ENCODE measurements at regions not wholly inside any gene's neighbourhood (a gene's known extent, or its start where the extent isn't known, plus 50 kb on each side); places are given as distances from the start of the nearest gene placed in this dataset.
"Not testable (repeated sequence)": the region's sequence is repeated elsewhere in the genome, so short reads cannot be mapped to it uniquely, and the experiment has no call there.

DNA sequence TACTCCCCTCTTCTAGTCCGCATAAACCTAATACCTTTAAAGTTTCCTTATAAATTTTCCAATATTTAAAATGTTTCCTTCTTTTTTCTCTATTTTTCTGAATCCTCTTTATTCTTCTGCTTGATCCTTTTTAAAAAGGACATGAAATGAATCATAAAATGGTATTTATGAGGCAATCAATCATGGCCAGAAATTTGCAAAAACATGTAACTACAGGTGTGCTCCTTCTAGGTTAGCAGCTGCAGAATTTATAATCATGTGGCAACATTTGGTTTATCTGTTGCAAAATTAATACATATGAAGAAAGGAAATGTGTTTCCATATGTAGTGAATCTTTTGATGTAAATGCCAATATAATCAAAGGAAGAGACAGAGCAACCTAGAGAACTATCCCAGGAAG, 1008.5 kb downstream of the ANKRD7 start:
- H3K36me3 ChIP-seq = no peaks in the 10 kb centered on the region
- DNase-seq = no peak
- intact Hi-C loops (cut with micrococcal nuclease) = no loop called here
- H3K4me3 ChIP-seq = no peak overlapping the region
- TF ChIP-seq, protein P1, sequence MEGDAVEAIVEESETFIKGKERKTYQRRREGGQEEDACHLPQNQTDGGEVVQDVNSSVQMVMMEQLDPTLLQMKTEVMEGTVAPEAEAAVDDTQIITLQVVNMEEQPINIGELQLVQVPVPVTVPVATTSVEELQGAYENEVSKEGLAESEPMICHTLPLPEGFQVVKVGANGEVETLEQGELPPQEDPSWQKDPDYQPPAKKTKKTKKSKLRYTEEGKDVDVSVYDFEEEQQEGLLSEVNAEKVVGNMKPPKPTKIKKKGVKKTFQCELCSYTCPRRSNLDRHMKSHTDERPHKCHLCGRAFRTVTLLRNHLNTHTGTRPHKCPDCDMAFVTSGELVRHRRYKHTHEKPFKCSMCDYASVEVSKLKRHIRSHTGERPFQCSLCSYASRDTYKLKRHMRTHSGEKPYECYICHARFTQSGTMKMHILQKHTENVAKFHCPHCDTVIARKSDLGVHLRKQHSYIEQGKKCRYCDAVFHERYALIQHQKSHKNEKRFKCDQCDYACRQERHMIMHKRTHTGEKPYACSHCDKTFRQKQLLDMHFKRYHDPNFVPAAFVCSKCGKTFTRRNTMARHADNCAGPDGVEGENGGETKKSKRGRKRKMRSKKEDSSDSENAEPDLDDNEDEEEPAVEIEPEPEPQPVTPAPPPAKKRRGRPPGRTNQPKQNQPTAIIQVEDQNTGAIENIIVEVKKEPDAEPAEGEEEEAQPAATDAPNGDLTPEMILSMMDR (IDR thresholded peaks at IDR 0.05; ENCODE audit: borderline replicate concordance) = no peak
- H3K27ac ChIP-seq (replicated peaks) = no peak overlapping the region
- H3K27me3 ChIP-seq (ENCODE audit: low read depth) = no peaks in the 10 kb centered on the region
- H3K4me1 ChIP-seq = no peaks in the 10 kb centered on the region
- H3K9me3 ChIP-seq (replicated peaks) = no peaks in the 10 kb centered on the region

DNA sequence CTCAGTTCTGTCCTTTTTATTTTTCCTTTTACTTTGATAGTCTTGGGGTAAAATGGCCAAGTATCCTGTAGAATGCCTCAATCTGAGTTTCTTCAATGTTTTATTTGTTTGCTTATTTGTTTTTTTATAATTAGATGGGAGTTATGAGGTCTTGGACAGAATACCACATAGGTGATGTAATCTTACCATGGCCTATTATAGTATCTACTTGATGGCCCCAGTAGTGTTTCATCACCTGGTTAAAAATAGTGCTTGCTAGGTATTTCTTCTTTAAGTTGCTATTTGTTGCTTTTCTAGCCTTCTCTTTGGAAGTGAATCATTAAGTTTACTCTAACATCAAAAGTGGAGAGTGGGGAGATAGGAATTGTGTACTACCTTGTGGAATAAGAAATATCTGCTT, 1020.0 kb upstream of the KCND2 start:
- no peaks in the 10 kb centered on the region for H3K9me3 ChIP-seq (replicated peaks)
- H3K27ac ChIP-seq (replicated peaks) = no peak overlapping the region
- TF ChIP-seq, protein P1 (IDR thresholded peaks at IDR 0.05; ENCODE audit: borderline replicate concordance) = no peak

DNA sequence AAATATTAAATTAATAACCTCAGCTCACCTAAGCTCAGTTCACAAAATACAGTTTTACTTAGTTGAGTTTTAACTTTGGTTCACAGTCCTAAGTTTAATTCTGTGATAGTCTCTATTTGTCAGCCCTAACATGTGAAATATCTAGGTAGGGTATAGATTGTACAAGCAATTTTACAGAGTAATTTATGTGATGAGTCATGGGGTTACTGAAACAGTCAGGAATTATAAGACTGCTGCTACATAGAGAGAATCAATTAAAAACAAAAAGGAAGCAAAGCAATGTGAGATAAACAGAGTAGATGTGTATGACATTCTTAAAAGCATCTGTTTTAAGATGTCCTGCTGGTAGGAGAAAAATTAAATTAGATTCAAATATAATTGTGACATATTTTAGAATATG, 1018.2 kb upstream of the KCND2 start:
- TF ChIP-seq, protein P1 (IDR thresholded peaks at IDR 0.05; ENCODE audit: borderline replicate concordance) = no peak
- intact Hi-C loops (cut with micrococcal nuclease) = no loop called here

More for the DNA sequence above, 1020.0 kb upstream of the KCND2 start:
- H3K27me3 ChIP-seq (ENCODE audit: low read depth) = no peaks in the 10 kb centered on the region
- H3K4me3 ChIP-seq = no peak overlapping the region
- intact Hi-C loops (cut with micrococcal nuclease) = no loop called here
- no peaks in the 10 kb centered on the region for H3K36me3 ChIP-seq
- DNase-seq = no peak
- H3K4me1 ChIP-seq = no peaks in the 10 kb centered on the region

DNA sequence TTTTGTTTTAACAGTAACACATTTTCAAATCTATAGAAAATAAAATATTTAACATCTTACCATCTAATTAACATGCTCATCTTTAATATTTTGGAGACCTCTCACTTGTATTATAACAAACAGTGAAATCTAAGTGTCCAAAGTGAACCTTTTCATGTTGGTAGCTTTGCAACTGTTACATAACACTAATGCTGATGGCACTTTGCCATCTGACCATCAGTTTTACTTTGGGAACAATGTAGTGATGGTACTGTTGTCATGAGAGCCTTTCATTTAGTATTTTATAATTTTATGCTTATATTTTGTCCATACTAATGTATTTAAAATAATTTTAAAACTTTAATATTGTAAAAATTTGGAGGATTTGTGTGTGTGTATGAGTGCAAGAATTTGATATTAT, 1017.0 kb upstream of the KCND2 start:
- DNase-seq = no peak
- H3K36me3 ChIP-seq = no peaks in the 10 kb centered on the region
- no peaks in the 10 kb centered on the region for H3K27me3 ChIP-seq (ENCODE audit: low read depth)
- TF ChIP-seq, protein P1 (IDR thresholded peaks at IDR 0.05; ENCODE audit: borderline replicate concordance) = no peak
- intact Hi-C loops (cut with micrococcal nuclease) = no loop called here
- H3K9me3 ChIP-seq (replicated peaks) = no peaks in the 10 kb centered on the region
- no peaks in the 10 kb centered on the region for H3K4me1 ChIP-seq
- H3K27ac ChIP-seq (replicated peaks) = no peak overlapping the region
- H3K4me3 ChIP-seq = no peak overlapping the region

More for the DNA sequence above, 1018.2 kb upstream of the KCND2 start:
- no peaks in the 10 kb centered on the region for H3K9me3 ChIP-seq (replicated peaks)
- H3K36me3 ChIP-seq = no peaks in the 10 kb centered on the region
- no peaks in the 10 kb centered on the region for H3K27me3 ChIP-seq (ENCODE audit: low read depth)
- H3K4me3 ChIP-seq = no peak overlapping the region
- H3K4me1 ChIP-seq = no peaks in the 10 kb centered on the region
- no peak for DNase-seq
- H3K27ac ChIP-seq (replicated peaks) = no peak overlapping the region

DNA sequence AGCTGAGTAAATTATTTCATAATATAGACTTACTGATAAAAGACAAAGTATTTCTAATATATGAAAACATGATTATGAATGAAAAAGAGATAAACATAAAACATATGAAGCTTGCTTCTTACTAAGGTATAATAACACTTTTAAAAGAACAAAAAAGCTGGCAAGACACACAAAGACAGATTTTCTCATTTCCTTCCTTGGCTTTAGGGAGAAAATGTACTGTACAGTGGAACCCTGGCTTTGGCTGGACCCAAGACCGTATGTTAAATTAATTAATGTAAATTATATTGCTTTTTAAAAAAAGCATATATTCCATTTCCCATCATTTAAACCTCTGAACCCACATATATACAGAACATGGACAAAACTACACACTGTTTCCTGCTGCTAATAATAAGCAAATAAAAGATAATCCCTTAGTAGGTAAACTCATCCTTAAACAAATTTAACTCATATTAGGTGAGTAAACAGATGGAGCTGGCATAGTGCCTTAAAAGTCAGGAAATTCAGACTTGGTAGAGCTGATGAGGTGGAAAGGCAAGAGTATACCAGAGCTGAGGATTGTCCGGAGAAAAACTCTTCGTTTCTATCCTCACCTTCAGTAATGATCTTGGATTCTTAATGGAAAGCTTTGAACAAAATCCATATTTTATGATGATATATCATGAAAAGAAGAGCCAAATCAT, 1016.4 kb upstream of the KCND2 start:
- no peaks in the 10 kb centered on the region for H3K36me3 ChIP-seq
- no peak overlapping the region for H3K4me3 ChIP-seq
- no peaks in the 10 kb centered on the region for H3K4me1 ChIP-seq
- intact Hi-C loops (cut with micrococcal nuclease) = no loop called here
- H3K27ac ChIP-seq (replicated peaks) = no peak overlapping the region
- no peaks in the 10 kb centered on the region for H3K9me3 ChIP-seq (replicated peaks)
- DNase-seq = no peak
- TF ChIP-seq, protein P1 (IDR thresholded peaks at IDR 0.05; ENCODE audit: borderline replicate concordance) = no peak
- H3K27me3 ChIP-seq (ENCODE audit: low read depth) = no peaks in the 10 kb centered on the region

DNA sequence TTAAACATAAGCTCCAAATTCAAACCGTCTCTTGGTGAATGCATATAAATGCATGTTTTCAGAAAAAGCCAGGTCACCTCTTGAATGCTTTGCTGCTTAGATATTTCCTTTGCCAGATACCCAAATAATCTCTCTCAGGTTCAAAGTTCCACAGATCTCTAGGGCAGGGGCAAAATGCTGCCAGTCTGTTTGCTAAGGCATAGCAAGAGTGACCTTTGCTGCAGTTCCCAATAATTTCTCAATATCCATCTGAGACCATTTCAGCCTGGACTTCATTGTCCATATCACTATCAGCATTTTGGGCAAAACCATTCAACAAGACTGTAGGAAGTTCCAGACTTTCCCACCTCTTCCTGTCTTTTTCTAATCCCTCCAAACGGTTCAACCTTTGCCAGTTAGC, 1006.2 kb upstream of the KCND2 start:
- H3K27me3 ChIP-seq (ENCODE audit: low read depth); H3K27ac ChIP-seq (replicated peaks); H3K36me3 ChIP-seq; H3K4me3 ChIP-seq; DNase-seq; intact Hi-C loops (cut with micrococcal nuclease); H3K4me1 ChIP-seq: not testable (repeated sequence)
- peaks cover 17% of the 10 kb centered on the region for H3K9me3 ChIP-seq (replicated peaks)
